Duodenal mucosa (tissue), 2 donors: ENCODE measurements at regions not wholly inside any gene's neighbourhood (a gene's known extent, or its start where the extent isn't known, plus 50 kb on each side); places are given as distances from the start of the nearest gene placed in this dataset.

Source experiments
- H3K27ac ChIP-seq: one replicate; pipeline ENCODE4 v1.7.0; 2013; ENCODE audit warnings: low read depth, low read length
- H3K27me3 ChIP-seq, 2 donors: one replicate each; pipeline ENCODE4 v1.7.0; 2013; ENCODE audit warnings: low read length in 2 of 2, control low read depth in 1 of 2; ENCODE audit not compliant: insufficient read depth in 2 of 2, control insufficient read depth in 1 of 2
- H3K36me3 ChIP-seq, 2 donors: one replicate each; pipeline ENCODE4 v1.7.0; 2013; ENCODE audit warnings: low read length in 2 of 2, control low read depth in 1 of 2; ENCODE audit not compliant: insufficient read depth in 2 of 2, control insufficient read depth in 1 of 2
- H3K4me1 ChIP-seq, 2 donors: one replicate each; pipeline ENCODE4 v1.7.0; 2013; ENCODE audit warnings: low read length in 2 of 2, control low read depth in 1 of 2; ENCODE audit not compliant: insufficient read depth in 2 of 2, control insufficient read depth in 1 of 2
- H3K4me3 ChIP-seq, 2 donors: one replicate each; pipeline ENCODE4 v1.7.0; 2013; ENCODE audit warnings: low read length in 2 of 2, low read depth in 1 of 2
- H3K9ac ChIP-seq, 2 donors: one replicate each; pipeline ENCODE4 v1.7.0; 2013; ENCODE audit warnings: low read length in 2 of 2, low read depth in 1 of 2
- H3K9me3 ChIP-seq, 2 donors: one replicate each; pipeline ENCODE4 v1.7.0; 2013; ENCODE audit warnings: low read length in 2 of 2, control low read depth in 1 of 2; ENCODE audit not compliant: control insufficient read depth in 1 of 2

DNA sequence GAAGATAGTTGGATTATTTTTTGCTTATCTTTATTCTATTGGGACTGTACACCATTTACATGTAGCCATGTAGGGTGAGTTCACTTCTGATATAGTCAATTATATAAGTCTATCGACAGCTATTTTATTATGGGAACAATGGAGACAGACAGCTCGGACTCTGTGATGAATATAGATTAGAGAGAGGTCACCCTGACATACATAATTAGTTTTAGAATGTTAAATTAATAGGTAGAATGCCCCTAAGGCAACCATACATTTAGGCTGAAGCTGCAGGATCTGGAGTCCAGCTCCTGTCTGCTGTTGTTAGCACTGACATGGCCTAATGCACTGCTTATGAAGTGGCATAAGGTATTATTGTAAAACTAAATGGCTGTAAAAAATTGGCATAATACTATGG, 700.8 kb downstream of the MAT2B start:
- Histone ChIP-seq H3K36me3 (no peaks in the 10 kb centered on the region), H3K27me3 (no peaks in the 10 kb centered on the region), H3K4me1 (no peaks in the 10 kb centered on the region), H3K27ac (no peak overlapping the region), H3K4me3 (no peak overlapping the region), H3K9ac (no peak overlapping the region), H3K9me3 (no peaks in the 10 kb centered on the region)

DNA sequence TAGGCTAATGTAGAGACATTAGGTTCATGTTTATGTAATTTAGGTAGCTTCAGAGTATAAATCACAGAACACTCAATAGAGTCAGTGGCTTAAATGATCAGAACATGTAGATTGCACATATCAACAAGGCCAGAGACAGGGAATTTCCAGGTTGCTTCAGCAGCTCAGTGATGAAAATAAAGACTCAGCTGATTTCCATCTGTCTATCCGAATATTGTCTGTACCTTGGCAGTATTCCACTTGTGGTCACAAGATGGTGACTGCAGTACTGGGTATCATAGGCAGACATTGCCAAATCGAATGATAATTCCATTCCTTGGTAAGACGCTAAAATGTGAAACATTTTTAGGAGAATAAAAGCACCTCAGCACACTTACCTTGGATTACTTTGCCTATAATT, 702.2 kb downstream of the MAT2B start:
- Histone ChIP-seq H3K9ac (no peak overlapping the region), H3K4me3 (no peak overlapping the region), H3K36me3 (no peaks in the 10 kb centered on the region), H3K27ac (no peak overlapping the region), H3K9me3 (no peaks in the 10 kb centered on the region), H3K4me1 (no peaks in the 10 kb centered on the region), H3K27me3 (no peaks in the 10 kb centered on the region)

DNA sequence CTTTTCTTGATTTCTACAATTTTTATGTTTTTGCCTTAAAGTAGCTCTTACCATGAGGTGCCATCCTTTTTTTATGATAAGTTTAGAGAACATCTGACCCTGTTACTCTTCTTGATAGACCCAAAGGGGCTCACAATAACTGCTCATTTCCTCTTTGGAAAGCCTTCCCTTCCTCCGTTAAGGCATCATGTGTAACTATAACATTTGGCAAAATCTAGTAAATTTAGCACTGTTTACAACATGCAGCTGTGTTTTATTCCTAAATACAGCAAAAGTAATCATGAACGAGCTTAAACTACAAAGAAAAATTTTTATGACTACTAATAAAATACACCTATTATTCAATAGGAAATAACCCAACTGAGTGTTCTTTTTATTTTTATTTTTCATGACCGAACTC, 705.1 kb downstream of the MAT2B start:
- H3K27ac ChIP-seq = no peak overlapping the region
- H3K9me3 ChIP-seq = no peaks in the 10 kb centered on the region
- no peak overlapping the region for H3K4me3 ChIP-seq
- no peak overlapping the region for H3K9ac ChIP-seq
- H3K36me3 ChIP-seq = no peaks in the 10 kb centered on the region
- no peaks in the 10 kb centered on the region for H3K4me1 ChIP-seq
- no peaks in the 10 kb centered on the region for H3K27me3 ChIP-seq

- Histone ChIP-seq H3K9ac (no peak overlapping the region), H3K36me3 (no peaks in the 10 kb centered on the region), H3K4me3 (no peak overlapping the region), H3K27ac (no peak overlapping the region), H3K27me3 (no peaks in the 10 kb centered on the region), H3K4me1 (no peaks in the 10 kb centered on the region), H3K9me3 (no peaks in the 10 kb centered on the region)
These were observed 709.3 kb downstream of the MAT2B start for GRCh38 chr5:164214698-164215097.

DNA sequence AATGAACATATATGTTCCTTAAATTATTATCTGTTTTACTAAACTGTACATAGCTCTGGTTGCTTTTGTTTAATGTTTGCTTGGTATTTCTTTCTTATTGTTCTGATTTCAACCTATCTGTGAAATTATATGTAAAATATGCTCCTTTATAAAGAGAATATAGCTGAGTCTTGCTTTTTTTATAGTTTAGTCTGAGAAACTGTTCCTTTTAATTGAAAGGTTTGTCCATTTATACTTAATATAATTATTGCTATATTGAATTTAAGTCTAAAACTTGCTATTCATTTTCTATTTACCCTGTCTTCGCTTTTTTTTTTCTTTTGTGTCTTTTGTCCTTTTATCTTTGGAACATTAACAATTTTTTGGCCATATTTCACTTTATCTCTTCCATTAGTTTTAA, 712.0 kb downstream of the MAT2B start:
- Histone ChIP-seq H3K4me1 (no peaks in the 10 kb centered on the region), H3K4me3 (no peak overlapping the region), H3K27me3 (no peaks in the 10 kb centered on the region), H3K27ac (no peak overlapping the region), H3K9me3 (no peaks in the 10 kb centered on the region), H3K9ac (no peak overlapping the region), H3K36me3 (no peaks in the 10 kb centered on the region)

DNA sequence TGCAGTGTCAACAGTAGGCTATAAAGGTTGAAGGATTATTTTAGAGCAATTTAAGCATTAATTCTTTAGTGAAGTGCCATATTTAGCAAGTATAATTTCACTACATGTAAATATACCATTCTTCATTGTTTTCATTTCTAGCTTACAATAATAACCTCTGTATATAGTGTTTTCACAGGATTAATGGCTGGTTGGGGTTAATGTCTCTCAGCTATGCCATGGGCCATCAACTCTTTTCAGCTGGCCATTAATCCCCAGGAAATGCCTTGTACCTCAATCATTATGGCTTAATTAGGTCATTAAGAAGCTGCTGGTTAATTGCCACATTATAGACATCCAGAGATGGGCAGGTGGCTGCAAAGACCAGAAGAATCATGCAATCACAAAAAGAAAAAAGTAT, 715.1 kb downstream of the MAT2B start:
- H3K4me3 ChIP-seq = no peak overlapping the region
- H3K4me1 ChIP-seq = no peaks in the 10 kb centered on the region
- H3K27ac ChIP-seq = no peak overlapping the region
- no peaks in the 10 kb centered on the region for H3K9me3 ChIP-seq
- no peaks in the 10 kb centered on the region for H3K27me3 ChIP-seq
- H3K9ac ChIP-seq = no peak overlapping the region
- H3K36me3 ChIP-seq = no peaks in the 10 kb centered on the region

GRCh38 chr5:164224236-164224635, 718.8 kb downstream of the MAT2B start:
- Histone ChIP-seq H3K36me3 (no peaks in the 10 kb centered on the region), H3K9ac (no peak overlapping the region), H3K27ac (no peak overlapping the region), H3K4me3 (no peak overlapping the region), H3K4me1 (no peaks in the 10 kb centered on the region), H3K9me3 (no peaks in the 10 kb centered on the region), H3K27me3 (no peaks in the 10 kb centered on the region)

- Histone ChIP-seq H3K27me3 (no peaks in the 10 kb centered on the region), H3K9me3 (no peaks in the 10 kb centered on the region), H3K4me1 (no peaks in the 10 kb centered on the region), H3K36me3 (no peaks in the 10 kb centered on the region), H3K9ac (no peak overlapping the region), H3K27ac (no peak overlapping the region), H3K4me3 (no peak overlapping the region)
These were observed 719.4 kb downstream of the MAT2B start for GRCh38 chr5:164224772-164225171.

DNA sequence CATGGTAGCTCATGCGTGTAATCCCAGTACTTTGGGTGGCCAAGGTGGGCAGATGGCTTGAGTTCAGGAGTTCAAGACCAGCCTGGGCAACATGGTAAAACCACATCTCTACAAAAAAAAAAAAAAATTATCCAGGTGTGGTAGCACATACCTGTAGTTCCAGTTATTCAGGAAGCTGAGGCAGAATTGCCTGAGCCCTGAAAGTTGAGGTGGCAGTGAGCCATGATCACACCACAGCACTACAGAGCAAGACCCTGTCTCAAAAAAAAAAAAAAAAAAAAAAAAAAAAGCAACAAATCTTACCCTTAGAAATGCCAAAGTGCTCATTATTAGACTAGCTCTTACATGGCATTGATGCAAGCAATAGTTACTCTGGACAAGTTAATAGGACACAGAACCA, 724.9 kb downstream of the MAT2B start:
- Histone ChIP-seq H3K4me1 (peaks cover 0 to 5% of the 10 kb centered on the region in 2 donors), H3K36me3 (no peaks in the 10 kb centered on the region), H3K9me3 (no peaks in the 10 kb centered on the region), H3K27ac (no peak overlapping the region), H3K4me3 (no peak overlapping the region), H3K9ac (no peak overlapping the region), H3K27me3 (no peaks in the 10 kb centered on the region)

GRCh38 chr5:164233791-164234190, 728.4 kb downstream of the MAT2B start:
- no peak overlapping the region for H3K27ac ChIP-seq
- H3K36me3 ChIP-seq = no peaks in the 10 kb centered on the region
- no peak overlapping the region for H3K4me3 ChIP-seq
- H3K4me1 ChIP-seq = peaks cover 0 to 5% of the 10 kb centered on the region in 2 donors
- no peaks in the 10 kb centered on the region for H3K27me3 ChIP-seq
- H3K9me3 ChIP-seq = no peaks in the 10 kb centered on the region
- H3K9ac ChIP-seq = no peak overlapping the region

DNA sequence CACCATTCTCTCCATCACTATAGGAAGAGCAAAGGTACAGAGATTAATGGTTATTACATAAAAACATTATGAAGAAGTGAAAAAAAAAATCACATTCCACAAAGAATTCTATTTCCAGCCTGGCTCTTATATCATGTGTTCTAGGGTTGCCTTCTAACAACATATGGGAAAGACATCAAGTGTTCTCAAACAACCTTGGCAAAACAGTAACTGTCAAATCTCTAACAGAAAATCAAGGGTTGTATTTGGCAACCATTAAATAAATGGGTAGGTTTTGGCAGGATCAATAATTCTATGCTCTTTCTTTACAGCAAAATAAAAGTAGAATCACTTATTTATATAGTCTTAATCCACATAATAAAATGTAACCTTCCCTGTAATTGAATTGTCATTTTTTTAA, 728.9 kb downstream of the MAT2B start:
- Histone ChIP-seq H3K27me3 (no peaks in the 10 kb centered on the region), H3K36me3 (no peaks in the 10 kb centered on the region), H3K4me1 (peaks cover 0 to 5% of the 10 kb centered on the region in 2 donors), H3K4me3 (no peak overlapping the region), H3K9me3 (no peaks in the 10 kb centered on the region), H3K9ac (no peak overlapping the region), H3K27ac (no peak overlapping the region)
